ENCODE measurements at regions not wholly inside any gene's neighbourhood (a gene's known extent, or its start where the extent isn't known, plus 50 kb on each side); places are given as distances from the start of the nearest gene placed in this dataset.

- DNase-seq = no peak
Observed at GRCh38 chr20:60252866-60253265, 294.6 kb downstream of the CDH26 start.

- DNase-seq = no peak
Observed at GRCh38 chr20:60253471-60253870, 295.2 kb downstream of the CDH26 start.

- DNase-seq = no peak
Observed at GRCh38 chr20:60254901-60255411, 296.7 kb downstream of the CDH26 start.

GRCh38 chr20:60255415-60255814 is 297.2 kb downstream of the CDH26 start:
- DNase-seq = no peak

- no peak for DNase-seq
Observed at GRCh38 chr20:60255866-60256265, 297.6 kb downstream of the CDH26 start.

- no peak for DNase-seq
Observed at GRCh38 chr20:60256811-60257210, 298.6 kb downstream of the CDH26 start.

- no peak for DNase-seq
Observed at GRCh38 chr20:60257671-60258070, 299.4 kb downstream of the CDH26 start.

GRCh38 chr20:60258255-60258863 is 300.1 kb downstream of the CDH26 start:
- DNase-seq = no peak

GRCh38 chr20:60261333-60261732 is 303.1 kb downstream of the CDH26 start:
- DNase-seq = no peak

- peak; percentile 28 for DNase-seq
Observed at GRCh38 chr20:60262967-60263603, 304.9 kb downstream of the CDH26 start.

GRCh38 chr20:60263725-60264709 is 305.8 kb downstream of the CDH26 start:
- no peak for DNase-seq

GRCh38 chr20:60266177-60266823 is 308.1 kb downstream of the CDH26 start:
- no peak for DNase-seq

GRCh38 chr20:60268491-60268890 is 310.3 kb downstream of the CDH26 start:
- no peak for DNase-seq

- DNase-seq = no peak
Observed at GRCh38 chr20:60269573-60270162, 311.4 kb downstream of the CDH26 start.

- DNase-seq = no peak
Observed at GRCh38 chr20:60270341-60270740, 312.1 kb downstream of the CDH26 start.

GRCh38 chr20:60271597-60271996 is 313.4 kb downstream of the CDH26 start:
- DNase-seq = no peak

GRCh38 chr20:60272790-60273189 is 314.6 kb downstream of the CDH26 start:
- DNase-seq = no peak

- DNase-seq = no peak
Observed at GRCh38 chr20:60274717-60275116, 316.5 kb downstream of the CDH26 start.

- no peak for DNase-seq
Observed at GRCh38 chr20:60281295-60281694, 323.1 kb downstream of the CDH26 start.

GRCh38 chr20:60283281-60283680 is 325.1 kb downstream of the CDH26 start:
- DNase-seq = no peak

- DNase-seq = no peak
Observed at GRCh38 chr20:60286764-60287163, 328.5 kb downstream of the CDH26 start.

GRCh38 chr20:60288945-60289344 is 330.7 kb downstream of the CDH26 start:
- DNase-seq = no peak

All from activated CD4-positive, alpha-beta T cell treated with anti-CD3 and anti-CD28 coated beads for 1 hour (primary cell).